Stimulated activated CD4-positive, alpha-beta T cell treated with anti-CD3 and anti-CD28 coated beads, TNF-alpha, amount 100 ng/mL, for 48 hours (primary cell): ENCODE measurements at regions not wholly inside any gene's neighbourhood (a gene's known extent, or its start where the extent isn't known, plus 50 kb on each side); places are given as distances from the start of the nearest gene placed in this dataset.

Source experiments
- DNase-seq, 3 donors: peaks; one replicate each; pipeline ENCODE4 v3.0.0-alpha.2; 2020; ENCODE audit warnings: low read depth in 3 of 3

GRCh38 chr9:89234205-89235067 is 55.8 kb upstream of the SHC3 start:
- DNase-seq, result peak; percentile 8 to 22 (median 12)

- DNase-seq, result no peak
These were observed 58.4 kb upstream of the SHC3 start for GRCh38 chr9:89236955-89237573.

GRCh38 chr9:89238424-89238823 is 59.8 kb upstream of the SHC3 start:
- DNase-seq, result no peak

- no peak for DNase-seq
These were observed 64.9 kb upstream of the SHC3 start for GRCh38 chr9:89243296-89244061.

GRCh38 chr9:89246840-89247239 is 64.2 kb upstream of the CKS2 start:
- DNase-seq, result no peak

GRCh38 chr9:89247431-89248353 is 63.3 kb upstream of the CKS2 start:
- DNase-seq, result no peak

- no peak for DNase-seq
These were observed 62.0 kb upstream of the CKS2 start for GRCh38 chr9:89249001-89249400.

GRCh38 chr9:89252651-89253267 is 58.2 kb upstream of the CKS2 start:
- no peak for DNase-seq

GRCh38 chr9:89254058-89254772 is 56.8 kb upstream of the CKS2 start:
- DNase-seq, result no peak

GRCh38 chr9:89254773-89255125 is 56.2 kb upstream of the CKS2 start:
- no peak for DNase-seq

GRCh38 chr9:89256225-89256624 is 54.8 kb upstream of the CKS2 start:
- DNase-seq, result no peak

- DNase-seq, result no peak
These were observed 54.4 kb upstream of the CKS2 start for GRCh38 chr9:89256642-89257041.

- no peak for DNase-seq
These were observed 50.5 kb upstream of the CKS2 start for GRCh38 chr9:89260525-89260924.
